OCI-LY7 (cell line): ENCODE measurements at regions not wholly inside any gene's neighbourhood (a gene's known extent, or its start where the extent isn't known, plus 50 kb on each side); places are given as distances from the start of the nearest gene placed in this dataset.

ENCODE experiments used
- EZH2phosphoT487 ChIP-seq: fragments of 200-600 bp; sonication (generic); IDR thresholded peaks from 2 replicates; pipeline ENCODE4 v1.6.1; 2018; ENCODE audit warnings: low read depth, borderline replicate concordance, mild to moderate bottlenecking, mixed run types, antibody characterized with exemption, low read length, moderate library complexity, mixed read lengths
- TF ChIP-seq, protein P1 (sequence below): fragments of 200-600 bp; sonication (generic); conservative IDR thresholded peaks from 2 replicates; pipeline ENCODE4 v1.5.1; 2014; ENCODE audit warnings: mild to moderate bottlenecking, antibody characterized with exemption, low read length, moderate library complexity, mixed read lengths

DNA sequence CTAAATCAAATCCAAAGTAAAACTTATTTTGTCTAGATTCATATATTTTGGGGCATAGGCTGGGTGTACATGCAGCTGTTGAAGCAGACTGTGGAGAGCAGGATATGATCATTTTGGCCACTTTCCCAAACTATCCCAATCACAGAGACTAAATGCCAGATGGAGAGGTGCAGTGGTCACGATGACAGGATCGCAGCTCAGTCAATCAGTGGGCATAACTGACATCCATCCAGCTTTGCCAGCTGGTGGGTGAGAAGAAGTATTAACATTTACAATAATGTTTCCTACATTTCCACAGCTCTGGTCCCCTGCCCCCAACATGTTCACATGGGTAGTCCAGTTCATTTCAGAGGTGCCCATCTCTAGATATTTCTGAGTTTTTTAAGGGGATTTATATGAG is 255.5 kb upstream of the SESN3 start:
- TF ChIP-seq, protein P1, sequence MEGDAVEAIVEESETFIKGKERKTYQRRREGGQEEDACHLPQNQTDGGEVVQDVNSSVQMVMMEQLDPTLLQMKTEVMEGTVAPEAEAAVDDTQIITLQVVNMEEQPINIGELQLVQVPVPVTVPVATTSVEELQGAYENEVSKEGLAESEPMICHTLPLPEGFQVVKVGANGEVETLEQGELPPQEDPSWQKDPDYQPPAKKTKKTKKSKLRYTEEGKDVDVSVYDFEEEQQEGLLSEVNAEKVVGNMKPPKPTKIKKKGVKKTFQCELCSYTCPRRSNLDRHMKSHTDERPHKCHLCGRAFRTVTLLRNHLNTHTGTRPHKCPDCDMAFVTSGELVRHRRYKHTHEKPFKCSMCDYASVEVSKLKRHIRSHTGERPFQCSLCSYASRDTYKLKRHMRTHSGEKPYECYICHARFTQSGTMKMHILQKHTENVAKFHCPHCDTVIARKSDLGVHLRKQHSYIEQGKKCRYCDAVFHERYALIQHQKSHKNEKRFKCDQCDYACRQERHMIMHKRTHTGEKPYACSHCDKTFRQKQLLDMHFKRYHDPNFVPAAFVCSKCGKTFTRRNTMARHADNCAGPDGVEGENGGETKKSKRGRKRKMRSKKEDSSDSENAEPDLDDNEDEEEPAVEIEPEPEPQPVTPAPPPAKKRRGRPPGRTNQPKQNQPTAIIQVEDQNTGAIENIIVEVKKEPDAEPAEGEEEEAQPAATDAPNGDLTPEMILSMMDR: no peak
- no peak for TF ChIP-seq EZH2phosphoT487
